ENCODE measurements at regions not wholly inside any gene's neighbourhood (a gene's known extent, or its start where the extent isn't known, plus 50 kb on each side); places are given as distances from the start of the nearest gene placed in this dataset.
"Not testable (repeated sequence)": the region's sequence is repeated elsewhere in the genome, so short reads cannot be mapped to it uniquely, and the experiment has no call there.

DNA sequence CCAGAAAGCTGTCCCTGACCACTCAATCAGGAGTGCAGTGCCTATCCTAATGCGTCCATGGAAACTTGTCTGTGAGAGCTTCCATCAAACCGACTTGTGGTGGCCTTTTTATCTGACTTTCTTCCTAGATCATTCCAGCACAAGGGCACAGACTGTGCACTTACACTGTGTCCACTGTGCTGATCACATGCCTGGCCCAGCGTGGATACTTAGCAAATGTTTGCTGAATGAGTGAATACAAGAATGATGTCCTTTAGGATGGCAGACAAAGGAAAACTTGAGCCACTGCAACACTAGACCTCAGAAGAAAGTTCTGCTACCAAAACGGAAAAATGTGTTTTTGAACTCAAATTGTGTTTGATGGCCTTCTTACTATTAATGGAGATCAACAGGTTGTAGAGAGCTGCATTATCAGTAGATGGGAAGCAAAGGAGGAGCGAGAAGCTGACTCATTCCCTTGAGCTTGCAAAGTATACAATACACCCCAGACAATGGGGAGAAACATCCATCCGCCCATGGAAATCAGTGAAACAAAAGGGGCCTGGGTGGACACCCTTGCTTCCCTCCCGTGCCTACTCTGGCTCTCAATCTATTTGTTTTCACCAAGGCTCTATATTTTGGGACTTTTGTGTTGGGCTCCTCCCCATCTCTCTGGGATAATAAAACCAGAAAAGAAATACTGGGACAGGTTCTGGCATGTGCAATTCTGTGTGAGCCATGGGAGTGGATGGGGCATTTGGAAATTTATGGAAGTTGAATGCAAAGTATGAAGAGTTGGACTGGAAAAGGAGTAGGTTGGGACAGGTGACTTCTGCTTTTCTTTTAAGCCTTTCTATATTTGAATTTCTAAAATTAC lies 76.2 kb upstream of the ZFAND5 start:
- intact Hi-C loops (cut with DNase I), result loop anchor here (10.0 kb wide), 1 partner anchor 56 kb away; no protein-coding TSS in a partner anchor

DNA sequence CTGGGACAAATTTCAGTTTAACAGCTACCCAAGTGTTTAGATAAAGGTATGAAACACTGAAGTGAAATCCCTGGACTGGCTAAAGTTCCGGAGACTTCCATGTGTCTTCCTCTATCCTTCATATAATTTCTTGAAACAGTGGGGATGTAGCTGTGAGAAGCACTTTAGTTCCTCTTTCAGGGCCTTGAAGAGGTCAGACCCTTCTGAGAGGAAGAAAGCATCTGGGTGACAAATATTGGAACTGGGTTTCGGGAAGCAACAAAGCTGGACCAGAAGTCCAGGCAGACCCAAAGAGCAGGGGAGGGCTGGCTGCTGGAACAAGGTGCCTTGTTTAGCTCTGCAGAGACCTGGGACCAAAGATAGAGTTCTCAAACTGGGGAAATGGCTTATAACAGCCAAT lies 75.4 kb upstream of the ZFAND5 start:
- intact Hi-C loops (cut with DNase I), result loop anchor here (10.0 kb wide), 1 partner anchor 56 kb away; no protein-coding TSS in a partner anchor
- no peak for DNase-seq (ENCODE audit: low spot score)

More for the DNA sequence above, 76.2 kb upstream of the ZFAND5 start:
- DNase-seq (ENCODE audit: low spot score), result no peak

DNA sequence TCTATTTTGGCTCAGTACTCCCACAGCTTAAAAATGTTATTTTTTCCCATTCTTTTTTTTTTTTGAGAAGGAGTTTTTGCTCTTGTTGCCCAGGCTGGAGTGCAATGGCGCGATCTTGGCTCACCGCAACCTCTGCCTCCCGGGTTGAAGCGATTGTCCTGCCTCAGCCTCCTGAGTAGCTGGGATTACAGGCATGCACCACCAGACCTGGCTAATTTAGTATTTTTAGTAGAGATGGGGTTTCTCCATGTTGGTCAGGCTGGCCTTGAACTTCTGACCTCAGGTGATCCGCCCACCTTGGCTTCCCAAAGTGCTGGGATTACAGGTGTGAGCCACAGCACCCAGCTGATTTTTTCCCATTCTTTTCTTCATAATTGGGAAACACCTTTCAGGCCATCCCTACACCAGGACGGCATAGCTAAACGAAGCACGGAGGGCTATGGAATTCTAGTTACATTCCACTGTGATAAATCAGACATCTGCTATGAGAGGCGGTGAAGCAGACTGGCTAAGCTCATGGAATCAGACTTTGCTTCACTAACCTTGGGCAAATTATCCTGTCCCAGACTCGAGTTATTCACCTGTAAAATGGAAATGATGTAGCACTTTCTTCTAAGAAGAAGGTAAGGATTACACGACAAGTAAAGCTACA lies 68.7 kb upstream of the ZFAND5 start:
- DNase-seq (ENCODE audit: low spot score); intact Hi-C loops (cut with DNase I): not testable (repeated sequence)

DNA sequence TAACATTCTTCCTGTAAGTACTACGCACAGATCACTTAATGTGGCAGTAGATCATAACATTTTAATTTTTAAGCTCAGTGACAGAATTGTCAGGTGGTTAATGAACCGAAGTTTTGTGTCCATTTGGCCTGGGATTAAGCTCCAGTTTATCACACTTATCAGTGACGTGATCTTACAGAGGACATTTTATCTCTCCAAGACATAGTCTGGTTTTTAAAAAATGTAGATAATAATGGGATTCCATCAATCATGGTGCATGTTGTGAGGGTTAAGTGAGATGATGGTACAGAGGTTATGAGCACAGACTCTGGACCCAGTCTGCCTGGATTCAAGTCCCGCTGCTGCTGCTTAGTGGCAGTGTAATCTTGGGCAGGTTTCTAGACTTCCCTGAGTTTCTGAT lies 66.0 kb upstream of the ZFAND5 start:
- intact Hi-C loops (cut with DNase I), result no loop called here
- no peak for DNase-seq (ENCODE audit: low spot score)

DNA sequence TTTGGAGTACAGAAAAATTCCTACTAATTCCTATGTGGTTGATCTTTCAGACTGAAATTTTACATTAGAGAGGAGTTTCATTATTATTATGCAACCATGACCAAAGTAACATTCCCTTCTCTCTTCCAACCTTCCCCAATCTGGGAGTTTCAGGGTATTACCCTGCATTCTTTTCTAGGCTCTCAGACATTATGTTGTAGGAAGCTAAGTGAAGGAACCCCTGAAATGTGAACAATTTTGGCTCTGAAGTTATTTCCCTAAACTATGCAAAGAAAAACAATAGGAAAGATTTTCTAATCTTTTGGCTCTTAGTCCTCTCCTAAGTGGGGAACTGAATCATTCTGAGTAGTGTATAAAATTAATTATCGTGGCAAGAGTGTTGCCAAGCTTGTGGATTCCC lies 63.3 kb upstream of the ZFAND5 start:
- no peak for DNase-seq (ENCODE audit: low spot score)
- intact Hi-C loops (cut with DNase I), result no loop called here

DNA sequence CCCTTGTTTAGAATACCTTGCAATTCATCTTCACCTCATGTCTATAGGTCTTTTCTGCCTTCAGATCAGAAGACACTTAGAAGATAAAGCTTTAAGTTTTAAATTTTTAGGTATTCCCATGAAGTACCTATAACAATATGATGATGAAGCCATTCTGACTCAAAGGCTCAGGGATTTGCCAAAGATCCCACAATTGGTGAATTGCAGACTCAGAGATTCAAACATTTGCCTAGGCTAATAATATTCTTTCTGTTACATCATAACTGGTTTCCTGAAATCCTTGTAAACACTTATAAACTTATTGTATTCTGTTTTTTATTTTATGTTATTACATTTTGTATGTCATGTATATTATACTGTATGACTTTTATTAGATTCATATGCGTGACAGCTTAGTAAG lies 62.8 kb upstream of the ZFAND5 start:
- no peak for DNase-seq (ENCODE audit: low spot score)
- intact Hi-C loops (cut with DNase I), result no loop called here

DNA sequence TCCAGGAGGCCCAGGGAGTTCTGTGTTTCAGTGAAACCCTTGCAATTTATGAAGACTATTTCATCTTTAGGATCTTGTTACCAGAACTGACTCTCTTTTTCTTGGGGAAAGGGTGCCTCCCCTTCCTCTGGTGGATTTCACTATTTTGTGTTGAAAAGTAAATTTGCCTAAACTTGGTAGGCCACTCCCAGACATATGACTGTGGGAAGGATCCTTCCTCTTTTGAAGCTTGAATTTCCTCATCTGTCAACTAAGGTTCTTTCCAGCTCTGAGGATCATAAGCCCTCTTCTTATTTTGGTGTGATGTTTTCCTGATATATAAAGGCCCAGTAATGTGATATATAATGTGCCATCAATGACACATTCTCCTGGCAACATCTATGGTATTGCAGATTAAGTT lies 59.1 kb upstream of the ZFAND5 start:
- DNase-seq (ENCODE audit: low spot score), result no peak
- intact Hi-C loops (cut with DNase I), result no loop called here

DNA sequence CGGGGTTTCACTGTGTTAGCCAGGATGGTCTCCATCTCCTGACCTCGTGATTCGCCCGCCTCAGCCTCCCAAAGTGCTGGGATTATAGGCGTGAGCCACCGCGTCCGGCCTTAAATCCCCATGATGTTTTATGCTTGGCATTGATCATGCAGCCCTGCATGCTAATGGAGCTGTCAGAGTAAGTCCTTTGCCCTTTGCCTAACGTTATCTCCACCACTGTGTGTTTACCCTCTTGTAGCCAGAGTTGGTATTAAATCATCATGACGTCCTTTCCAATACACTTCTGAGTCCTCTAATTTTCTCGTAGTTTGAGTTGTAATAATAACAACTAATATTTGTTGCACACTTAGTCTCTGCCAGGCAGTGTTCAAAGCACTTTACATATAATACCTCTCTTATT lies 57.2 kb upstream of the ZFAND5 start:
- intact Hi-C loops (cut with DNase I), result no loop called here
- DNase-seq (ENCODE audit: low spot score), result no peak

DNA sequence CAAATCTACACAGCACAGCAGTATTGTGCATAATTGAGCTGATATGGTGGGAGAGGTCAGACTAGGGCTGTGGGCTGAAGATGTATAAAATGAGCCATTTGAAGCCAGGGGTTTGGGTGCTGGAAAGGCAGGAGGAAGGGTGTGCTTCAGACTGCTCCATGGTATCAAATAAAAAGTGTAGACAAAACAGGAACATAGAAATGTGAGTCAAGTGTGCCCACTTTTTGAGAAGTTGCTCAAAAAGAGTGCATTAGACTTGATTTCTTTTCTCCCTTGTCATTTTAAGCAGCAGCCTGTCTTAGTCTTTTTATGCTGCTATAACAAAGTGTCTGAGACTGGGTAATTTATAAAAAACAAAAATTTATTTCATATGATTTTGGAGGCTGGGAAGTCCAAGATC lies 55.8 kb upstream of the ZFAND5 start:
- DNase-seq (ENCODE audit: low spot score), result no peak
- intact Hi-C loops (cut with DNase I), result no loop called here

DNA sequence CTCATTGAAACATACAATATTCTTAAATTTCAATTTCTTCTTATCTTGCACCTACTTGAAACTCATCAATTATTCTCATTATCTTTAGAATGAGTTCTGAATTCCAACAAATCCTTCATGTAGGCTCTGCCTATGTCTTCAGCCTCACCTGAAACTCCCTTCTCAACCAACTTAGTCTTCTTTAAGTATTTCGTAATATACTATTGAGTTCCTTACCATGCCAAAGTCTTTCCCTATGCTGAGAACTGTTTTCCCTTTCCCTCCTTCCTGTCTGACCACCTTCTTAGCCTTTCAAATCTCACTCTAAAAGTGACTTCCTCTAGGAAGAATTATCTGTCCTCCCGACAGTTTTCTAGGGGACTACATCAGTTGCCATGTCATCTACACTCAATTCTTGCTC lies 50.9 kb upstream of the ZFAND5 start:
- intact Hi-C loops (cut with DNase I), result no loop called here
- DNase-seq (ENCODE audit: low spot score), result no peak

DNA sequence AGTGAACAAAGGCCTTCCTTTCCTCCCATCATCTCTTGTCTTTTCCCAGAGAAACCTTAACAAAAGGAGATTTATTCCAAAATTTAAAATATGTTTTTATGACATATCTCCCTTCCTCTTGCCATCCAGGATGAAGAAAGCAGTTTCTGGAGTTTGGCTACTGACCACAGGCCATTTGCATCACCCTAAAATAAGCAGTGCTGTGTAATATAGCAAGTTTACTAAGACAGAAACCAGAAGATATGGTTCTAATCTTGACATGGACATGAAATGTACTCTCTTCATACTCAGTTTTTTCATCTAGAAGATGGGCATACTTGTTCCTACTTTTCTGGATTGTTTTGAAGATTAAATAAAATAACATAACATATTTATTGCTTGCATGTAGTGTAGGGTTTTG lies 50.2 kb upstream of the ZFAND5 start:
- no peak for DNase-seq (ENCODE audit: low spot score)
- intact Hi-C loops (cut with DNase I), result no loop called here
